ENCODE measurements at regions not wholly inside any gene's neighbourhood (a gene's known extent, or its start where the extent isn't known, plus 50 kb on each side); places are given as distances from the start of the nearest gene placed in this dataset.

- Histone ChIP-seq H3K4me3 (ENCODE audit: insufficient read depth in 1 of 2, low read depth in 1 of 2, low read length in 2 of 2) (no peak overlapping the region), H3K14ac (ENCODE audit: low read length in 2 of 2) (no peak overlapping the region), H2AK5ac (ENCODE audit: low read length, severe bottlenecking) (no peak overlapping the region), H3K27ac (ENCODE audit: low read length, poor library complexity, severe bottlenecking) (no peak overlapping the region), H4K8ac (ENCODE audit: low read length) (no peak overlapping the region), H2BK12ac (ENCODE audit: low read length in 2 of 2) (no peak overlapping the region), H3K27me3 (ENCODE audit: control insufficient read depth in 1 of 2, insufficient read depth in 1 of 2, low read length in 2 of 2) (no peaks in the 10 kb centered on the region), H4K91ac (ENCODE audit: low read length) (no peak overlapping the region), H2AFZ (ENCODE audit: low read depth, low read length) (no peak overlapping the region), H3K23ac (ENCODE audit: low read length in 2 of 2) (no peak overlapping the region), H2BK15ac (ENCODE audit: low read depth, poor library complexity, severe bottlenecking) (no peak overlapping the region), H3K4ac (ENCODE audit: low read depth in 1 of 2, low read length in 2 of 2) (no peak overlapping the region), H3K18ac (ENCODE audit: low read depth in 1 of 2, low read length in 2 of 2) (no peak overlapping the region), H2BK120ac (ENCODE audit: low read depth, low read length) (no peak overlapping the region), H3K9me3 (ENCODE audit: control insufficient read depth, low read length) (peaks cover 5% of the 10 kb centered on the region), H3K4me2 (ENCODE audit: low read length, poor library complexity, severe bottlenecking) (no peak overlapping the region), H3K9ac (ENCODE audit: low read length) (no peak overlapping the region), H3K4me1 (ENCODE audit: control insufficient read depth, insufficient read depth, low read depth, low read length) (no peaks in the 10 kb centered on the region), H3K36me3 (ENCODE audit: control insufficient read depth in 1 of 2, insufficient read depth in 2 of 2, low read depth in 1 of 2, low read length in 2 of 2) (no peaks in the 10 kb centered on the region), H3K79me1 (replicated peaks; ENCODE audit: low read length, poor library complexity, severe bottlenecking) (no peaks in the 10 kb centered on the region), H2BK5ac (ENCODE audit: low read depth, low read length, poor library complexity, severe bottlenecking) (no peak overlapping the region)
- DNase-seq: no peak
- 100% methylated on average over 3 of the region's 3 CpGs for WGBS
Observed at GRCh38 chr14:84108746-84109457, 1421.0 kb upstream of the FLRT2 start.

DNA sequence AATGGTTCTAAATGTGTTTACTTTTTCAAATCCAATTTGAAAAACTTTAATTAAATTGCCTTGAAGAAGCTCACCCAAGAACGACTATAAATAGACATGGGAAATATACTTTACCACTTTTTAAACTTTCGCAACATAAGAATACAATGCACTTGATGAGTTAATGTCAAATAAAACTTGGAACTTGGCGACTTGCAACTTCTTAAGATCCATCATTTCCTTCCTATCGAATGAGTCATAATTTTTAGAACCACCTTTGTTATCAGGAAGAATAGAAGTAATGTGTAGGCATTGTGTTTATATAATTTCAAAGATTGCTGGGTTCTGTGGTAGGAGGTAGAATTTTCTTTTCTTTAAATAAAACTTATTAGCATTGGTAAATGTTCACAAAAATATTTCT, 1417.4 kb upstream of the FLRT2 start:
- no peak overlapping the region for H3K4ac ChIP-seq (ENCODE audit: low read depth in 1 of 2, low read length in 2 of 2)
- no peak overlapping the region for H3K18ac ChIP-seq (ENCODE audit: low read depth in 1 of 2, low read length in 2 of 2)
- no peak overlapping the region for H2AFZ ChIP-seq (ENCODE audit: low read depth, low read length)
- H3K27me3 ChIP-seq (ENCODE audit: control insufficient read depth in 1 of 2, insufficient read depth in 1 of 2, low read length in 2 of 2): no peaks in the 10 kb centered on the region
- no peak overlapping the region for H2BK120ac ChIP-seq (ENCODE audit: low read depth, low read length)
- no peak overlapping the region for H3K27ac ChIP-seq (ENCODE audit: low read length, poor library complexity, severe bottlenecking)
- no peak overlapping the region for H2BK5ac ChIP-seq (ENCODE audit: low read depth, low read length, poor library complexity, severe bottlenecking)
- peaks cover 5% of the 10 kb centered on the region for H3K9me3 ChIP-seq (ENCODE audit: control insufficient read depth, low read length)
- no peak overlapping the region for H3K9ac ChIP-seq (ENCODE audit: low read length)
- H3K36me3 ChIP-seq (ENCODE audit: control insufficient read depth in 1 of 2, insufficient read depth in 2 of 2, low read depth in 1 of 2, low read length in 2 of 2): no peaks in the 10 kb centered on the region
- H3K79me1 ChIP-seq (replicated peaks; ENCODE audit: low read length, poor library complexity, severe bottlenecking): no peaks in the 10 kb centered on the region
- H2BK12ac ChIP-seq (ENCODE audit: low read length in 2 of 2): no peak overlapping the region
- no peak overlapping the region for H3K14ac ChIP-seq (ENCODE audit: low read length in 2 of 2)
- no peak overlapping the region for H4K8ac ChIP-seq (ENCODE audit: low read length)
- DNase-seq: no peak
- H3K4me2 ChIP-seq (ENCODE audit: low read length, poor library complexity, severe bottlenecking): no peak overlapping the region
- H4K91ac ChIP-seq (ENCODE audit: low read length): no peak overlapping the region
- H2AK5ac ChIP-seq (ENCODE audit: low read length, severe bottlenecking): no peak overlapping the region
- WGBS: 92% methylated on average over 2 of the region's 4 CpGs
- H2BK15ac ChIP-seq (ENCODE audit: low read depth, poor library complexity, severe bottlenecking): no peak overlapping the region
- H3K23ac ChIP-seq (ENCODE audit: low read length in 2 of 2): no peak overlapping the region
- no peak overlapping the region for H3K4me3 ChIP-seq (ENCODE audit: insufficient read depth in 1 of 2, low read depth in 1 of 2, low read length in 2 of 2)
- H3K4me1 ChIP-seq (ENCODE audit: control insufficient read depth, insufficient read depth, low read depth, low read length): no peaks in the 10 kb centered on the region

DNA sequence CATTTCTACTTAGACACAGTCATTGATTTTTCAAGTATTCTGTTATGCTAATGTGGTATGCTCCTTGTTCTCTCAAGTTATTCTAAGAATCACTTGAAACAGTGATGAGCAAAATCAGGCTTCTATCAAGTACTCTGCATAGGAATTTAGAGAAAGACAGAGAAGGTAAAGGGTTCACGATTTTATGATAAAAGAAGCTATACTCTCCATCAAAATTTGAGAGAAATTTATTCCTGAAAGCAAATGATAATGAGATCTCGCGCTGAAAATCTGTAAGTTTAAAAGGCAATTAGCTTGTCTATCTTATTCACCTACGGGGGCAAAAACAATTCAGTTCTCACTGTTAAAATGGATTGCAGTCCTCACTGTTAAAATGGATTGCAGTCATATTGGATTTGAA, 1404.3 kb upstream of the FLRT2 start:
- Histone ChIP-seq H3K36me3 (ENCODE audit: control insufficient read depth in 1 of 2, insufficient read depth in 2 of 2, low read depth in 1 of 2, low read length in 2 of 2) (no peaks in the 10 kb centered on the region), H3K4ac (ENCODE audit: low read depth in 1 of 2, low read length in 2 of 2) (no peak overlapping the region), H3K4me2 (ENCODE audit: low read length, poor library complexity, severe bottlenecking) (no peak overlapping the region), H3K27ac (ENCODE audit: low read length, poor library complexity, severe bottlenecking) (no peak overlapping the region), H3K27me3 (ENCODE audit: control insufficient read depth in 1 of 2, insufficient read depth in 1 of 2, low read length in 2 of 2) (no peaks in the 10 kb centered on the region), H3K9me3 (ENCODE audit: control insufficient read depth, low read length) (no peaks in the 10 kb centered on the region), H2BK5ac (ENCODE audit: low read depth, low read length, poor library complexity, severe bottlenecking) (no peak overlapping the region), H2AK5ac (ENCODE audit: low read length, severe bottlenecking) (no peak overlapping the region), H3K79me1 (replicated peaks; ENCODE audit: low read length, poor library complexity, severe bottlenecking) (no peaks in the 10 kb centered on the region), H3K14ac (ENCODE audit: low read length in 2 of 2) (no peak overlapping the region), H3K9ac (ENCODE audit: low read length) (no peak overlapping the region), H4K91ac (ENCODE audit: low read length) (no peak overlapping the region), H3K23ac (ENCODE audit: low read length in 2 of 2) (no peak overlapping the region), H2AFZ (ENCODE audit: low read depth, low read length) (no peak overlapping the region), H3K4me3 (ENCODE audit: insufficient read depth in 1 of 2, low read depth in 1 of 2, low read length in 2 of 2) (no peak overlapping the region), H2BK12ac (ENCODE audit: low read length in 2 of 2) (no peak overlapping the region), H3K18ac (ENCODE audit: low read depth in 1 of 2, low read length in 2 of 2) (no peak overlapping the region), H3K4me1 (ENCODE audit: control insufficient read depth, insufficient read depth, low read depth, low read length) (no peaks in the 10 kb centered on the region), H2BK15ac (ENCODE audit: low read depth, poor library complexity, severe bottlenecking) (no peak overlapping the region), H2BK120ac (ENCODE audit: low read depth, low read length) (no peak overlapping the region), H4K8ac (ENCODE audit: low read length) (no peak overlapping the region)
- WGBS: 100% methylated on average over 3 of the region's 4 CpGs
- no peak for DNase-seq

GRCh38 chr14:84127495-84127894, 1402.4 kb upstream of the FLRT2 start:
- Histone ChIP-seq H4K8ac (ENCODE audit: low read length) (no peak overlapping the region), H3K27me3 (ENCODE audit: control insufficient read depth in 1 of 2, insufficient read depth in 1 of 2, low read length in 2 of 2) (no peaks in the 10 kb centered on the region)
- WGBS: 67% methylated on average over 3 of the region's 3 CpGs

More at GRCh38 chr14:84127495-84127894, 1402.4 kb upstream of the FLRT2 start:
- Histone ChIP-seq H3K4me3 (ENCODE audit: insufficient read depth in 1 of 2, low read depth in 1 of 2, low read length in 2 of 2) (no peak overlapping the region), H2BK12ac (ENCODE audit: low read length in 2 of 2) (no peak overlapping the region), H2BK120ac (ENCODE audit: low read depth, low read length) (no peak overlapping the region), H3K4me2 (ENCODE audit: low read length, poor library complexity, severe bottlenecking) (no peak overlapping the region), H3K79me1 (replicated peaks; ENCODE audit: low read length, poor library complexity, severe bottlenecking) (no peaks in the 10 kb centered on the region), H2BK5ac (ENCODE audit: low read depth, low read length, poor library complexity, severe bottlenecking) (no peak overlapping the region), H2AK5ac (ENCODE audit: low read length, severe bottlenecking) (no peak overlapping the region), H2BK15ac (ENCODE audit: low read depth, poor library complexity, severe bottlenecking) (no peak overlapping the region), H3K4me1 (ENCODE audit: control insufficient read depth, insufficient read depth, low read depth, low read length) (no peaks in the 10 kb centered on the region), H3K36me3 (ENCODE audit: control insufficient read depth in 1 of 2, insufficient read depth in 2 of 2, low read depth in 1 of 2, low read length in 2 of 2) (no peaks in the 10 kb centered on the region), H3K14ac (ENCODE audit: low read length in 2 of 2) (no peak overlapping the region), H3K23ac (ENCODE audit: low read length in 2 of 2) (no peak overlapping the region), H3K18ac (ENCODE audit: low read depth in 1 of 2, low read length in 2 of 2) (no peak overlapping the region), H3K9ac (ENCODE audit: low read length) (no peak overlapping the region), H4K91ac (ENCODE audit: low read length) (no peak overlapping the region), H2AFZ (ENCODE audit: low read depth, low read length) (no peak overlapping the region), H3K9me3 (ENCODE audit: control insufficient read depth, low read length) (no peaks in the 10 kb centered on the region), H3K27ac (ENCODE audit: low read length, poor library complexity, severe bottlenecking) (no peak overlapping the region), H3K4ac (ENCODE audit: low read depth in 1 of 2, low read length in 2 of 2) (no peak overlapping the region)
- DNase-seq: no peak
